H9 (cell line): ENCODE measurements at regions not wholly inside any gene's neighbourhood (a gene's known extent, or its start where the extent isn't known, plus 50 kb on each side); places are given as distances from the start of the nearest gene placed in this dataset.

Source experiments
- DNase-seq: peaks from one replicate; pipeline ENCODE4 v3.0.0-alpha.2; 2017
- H2AFZ ChIP-seq: one replicate; pipeline ENCODE4 v1.6.1; 2013; ENCODE audit warnings: mild to moderate bottlenecking, low read length, control low read depth, moderate library complexity
- H2AK5ac ChIP-seq: 2 replicates; pipeline ENCODE4 v1.6.1; 2013; ENCODE audit warnings: low read length, control low read depth, mixed read lengths; ENCODE audit not compliant: insufficient read length
- H2BK120ac ChIP-seq: one replicate; pipeline ENCODE4 v1.6.1; 2013; ENCODE audit warnings: low read depth, mild to moderate bottlenecking, low read length, control low read depth, inconsistent platforms; ENCODE audit not compliant: poor library complexity, severe bottlenecking
- H2BK12ac ChIP-seq: 2 replicates; pipeline ENCODE4 v1.6.1; 2013; ENCODE audit warnings: low read length, control low read depth, mixed read lengths, low read depth; ENCODE audit not compliant: insufficient read length
- H2BK15ac ChIP-seq: 2 replicates; pipeline ENCODE4 v1.6.1; 2013; ENCODE audit warnings: low read depth, low read length, control low read depth
- H2BK20ac ChIP-seq: one replicate; pipeline ENCODE4 v1.6.1; 2013; ENCODE audit warnings: low read depth, mild to moderate bottlenecking, low read length, control low read depth, inconsistent platforms; ENCODE audit not compliant: poor library complexity, severe bottlenecking
- H2BK5ac ChIP-seq: 2 replicates; pipeline ENCODE4 v1.6.1; 2013; ENCODE audit warnings: low read length, control low read depth, mixed read lengths; ENCODE audit not compliant: insufficient read length
- H3K14ac ChIP-seq: 2 replicates; pipeline ENCODE4 v1.6.1; 2013; ENCODE audit warnings: low read length, control low read depth; ENCODE audit not compliant: insufficient read depth
- H3K18ac ChIP-seq: 2 replicates; pipeline ENCODE4 v1.6.1; 2013; ENCODE audit warnings: low read depth, mild to moderate bottlenecking, mixed read lengths, low read length, control low read depth; ENCODE audit not compliant: insufficient read length
- H3K23ac ChIP-seq: 2 replicates; pipeline ENCODE4 v1.6.1; 2013; ENCODE audit warnings: low read length, control low read depth, mixed read lengths, low read depth; ENCODE audit not compliant: insufficient read length
- H3K23me2 ChIP-seq: 2 replicates; pipeline ENCODE4 v1.6.1; 2013; ENCODE audit warnings: low read depth, mild to moderate bottlenecking, mixed read lengths, low read length, control low read depth; ENCODE audit not compliant: insufficient read length, poor library complexity, severe bottlenecking
- H3K27ac ChIP-seq: 2 replicates; pipeline ENCODE4 v1.5.1; 2013; ENCODE audit warnings: low read length, control low read depth, mixed read lengths, low read depth; ENCODE audit not compliant: insufficient read length
- H3K27me3 ChIP-seq: 2 replicates; pipeline ENCODE4 v1.6.1; 2013; ENCODE audit warnings: low read length, control low read depth, inconsistent platforms; ENCODE audit not compliant: insufficient read depth
- H3K4ac ChIP-seq: 2 replicates; pipeline ENCODE4 v1.6.1; 2013; ENCODE audit warnings: low read depth, mild to moderate bottlenecking, control low read depth, inconsistent platforms, low read length, moderate library complexity
- H3K4me1 ChIP-seq: 2 replicates; pipeline ENCODE4 v1.6.1; 2013; ENCODE audit warnings: low read length, control low read depth, inconsistent platforms; ENCODE audit not compliant: insufficient read depth
- H3K4me2 ChIP-seq: 2 replicates; pipeline ENCODE4 v1.6.1; 2013; ENCODE audit warnings: low read length, control low read depth, mixed read lengths; ENCODE audit not compliant: insufficient read length, insufficient read depth
- H3K56ac ChIP-seq: 2 replicates; pipeline ENCODE4 v1.6.1; 2013; ENCODE audit warnings: low read depth, mild to moderate bottlenecking, mixed read lengths, low read length, control low read depth; ENCODE audit not compliant: insufficient read length
- H3K79me1 ChIP-seq: 2 replicates; pipeline ENCODE4 v1.6.1; 2013; ENCODE audit warnings: low read depth, mild to moderate bottlenecking, moderate library complexity, low read length, control low read depth, inconsistent platforms; ENCODE audit not compliant: insufficient read depth, poor library complexity, severe bottlenecking
- H3K79me2 ChIP-seq: 2 replicates; pipeline ENCODE4 v1.6.1; 2013; ENCODE audit warnings: low read length, control low read depth, inconsistent platforms; ENCODE audit not compliant: insufficient read depth
- H3K9ac ChIP-seq: 2 replicates; pipeline ENCODE4 v1.6.1; 2013; ENCODE audit warnings: low read length, control low read depth, mixed read lengths; ENCODE audit not compliant: insufficient read length; ENCODE audit errors: extremely low read depth
- H3K9me3 ChIP-seq: one replicate; pipeline ENCODE4 v1.6.1; 2013; ENCODE audit warnings: low read depth, low read length, inconsistent platforms; ENCODE audit not compliant: control insufficient read depth
- H3T11ph ChIP-seq: one replicate; pipeline ENCODE4 v1.6.1; 2013; ENCODE audit warnings: mild to moderate bottlenecking, low read length, control low read depth, inconsistent platforms
- H4K20me1 ChIP-seq: one replicate; pipeline ENCODE4 v1.6.1; 2013; ENCODE audit not compliant: control insufficient read depth, insufficient read length, insufficient read depth
- H4K5ac ChIP-seq: 2 replicates; pipeline ENCODE4 v1.6.1; 2013; ENCODE audit warnings: low read depth, mild to moderate bottlenecking, mixed read lengths, low read length, control low read depth; ENCODE audit not compliant: insufficient read length
- H4K8ac ChIP-seq: replicated peaks from 2 replicates; pipeline ENCODE4 v1.6.1; 2013; ENCODE audit warnings: low read length, control low read depth, mixed read lengths, low read depth; ENCODE audit not compliant: insufficient read length
- H4K91ac ChIP-seq: 2 replicates; pipeline ENCODE4 v1.6.1; 2013; ENCODE audit warnings: low read depth, mild to moderate bottlenecking, moderate library complexity, mixed read lengths, low read length, control low read depth; ENCODE audit not compliant: insufficient read length
- H3K27ac Mint-ChIP-seq, 3 experiments: 2 replicates in 2 of 3; 3 replicates in 1 of 3; pipeline ENCODE4 v1.8.0; 2020 to 2021; ENCODE audit warnings: mixed read lengths in 3 of 3, mild to moderate bottlenecking in 1 of 3, moderate library complexity in 1 of 3
- H3K27me3 Mint-ChIP-seq: 2 replicates; pipeline ENCODE4 v1.8.0; 2021; ENCODE audit warnings: low read depth, mild to moderate bottlenecking, moderate library complexity, mixed read lengths
- H3K36me3 Mint-ChIP-seq, 3 experiments: 2 replicates in 2 of 3; 3 replicates in 1 of 3; pipeline ENCODE4 v1.8.0; 2020 to 2021; ENCODE audit warnings: low read depth in 3 of 3, mixed read lengths in 3 of 3; ENCODE audit not compliant: insufficient read depth in 1 of 3
- H3K4me1 Mint-ChIP-seq, 2 experiments: 2 replicates each; pipeline ENCODE4 v1.8.0; 2020; ENCODE audit warnings: mixed read lengths in 2 of 2
- H3K4me3 Mint-ChIP-seq, 2 experiments: 2 replicates in 1 of 2; 3 replicates in 1 of 2; pipeline ENCODE4 v1.8.0; 2020 to 2021; ENCODE audit warnings: mild to moderate bottlenecking in 2 of 2, mixed read lengths in 2 of 2, moderate library complexity in 1 of 2
- H3K9me3 Mint-ChIP-seq, 2 experiments: 2 replicates in 1 of 2; 3 replicates in 1 of 2; pipeline ENCODE4 v1.8.0; 2020; ENCODE audit warnings: mild to moderate bottlenecking in 2 of 2, mixed read lengths in 2 of 2, moderate library complexity in 1 of 2
- WGBS: extraction: QIAGEN DNeasy Blood & Tissue Kit; methylation state at CpG from one replicate; pipeline ENCODE4 v1.1.7; 2013; ENCODE audit warnings: missing lambda C conversion rate, low lambda C conversion rate, mixed read lengths; ENCODE audit not compliant: insufficient read length; ENCODE audit errors: extremely low coverage; 5-methylcytosine and 5-hydroxymethylcytosine counted together
- TF ChIP-seq, protein P1 (sequence below): fragments of 200-600 bp; sonication (generic); conservative IDR thresholded peaks from 3 replicates; pipeline ENCODE4 v1.8.0; 2021; ENCODE audit warnings: antibody characterized with exemption, mild to moderate bottlenecking

DNA sequence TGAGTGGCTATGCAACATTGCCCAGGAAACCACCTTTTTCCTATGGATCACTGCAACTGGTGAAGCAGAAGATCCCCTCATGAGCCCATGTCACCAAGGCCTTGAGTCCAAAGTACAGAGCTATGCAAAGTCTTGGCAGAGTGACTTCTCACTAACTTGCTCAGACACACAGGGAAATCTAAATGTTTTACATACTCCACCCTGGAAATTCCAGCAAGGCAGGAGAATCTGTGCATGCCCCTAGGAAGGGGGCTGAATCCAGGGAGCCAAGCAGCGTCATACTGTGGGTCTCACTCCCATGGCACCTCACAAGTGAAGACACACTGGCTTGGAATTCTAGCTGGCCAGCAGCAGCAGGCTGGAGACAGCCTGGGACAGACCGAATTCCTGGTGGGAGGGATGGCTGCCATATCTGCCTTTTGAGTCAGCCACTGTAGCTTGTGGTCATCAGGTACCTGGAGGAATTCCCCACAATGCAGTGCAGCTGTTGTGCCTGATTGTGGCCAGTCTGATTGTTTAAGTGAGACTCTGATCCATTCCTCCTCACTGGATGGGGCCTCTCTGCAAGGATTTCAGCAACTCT lies 1817.4 kb downstream of the SUCLG1 start:
- H3K27me3 Mint-ChIP-seq, result no peaks in the 10 kb centered on the region
- no peak overlapping the region for H4K5ac ChIP-seq
- H3T11ph ChIP-seq, result no peak overlapping the region
- H3K9me3 Mint-ChIP-seq, result peaks cover 37 to 42% of the 10 kb centered on the region in 2 experiments; a peak in 4 of 5 replicates
- H2BK120ac ChIP-seq, result no peak overlapping the region
- H4K8ac ChIP-seq, result no peak overlapping the region
- no peak overlapping the region for H2AFZ ChIP-seq
- H3K4me1 Mint-ChIP-seq, result peaks cover 13 to 14% of the 10 kb centered on the region in 2 experiments; a peak in 3 of 4 replicates
- peaks cover 21% of the 10 kb centered on the region for H3K9me3 ChIP-seq
- TF ChIP-seq, protein P1, sequence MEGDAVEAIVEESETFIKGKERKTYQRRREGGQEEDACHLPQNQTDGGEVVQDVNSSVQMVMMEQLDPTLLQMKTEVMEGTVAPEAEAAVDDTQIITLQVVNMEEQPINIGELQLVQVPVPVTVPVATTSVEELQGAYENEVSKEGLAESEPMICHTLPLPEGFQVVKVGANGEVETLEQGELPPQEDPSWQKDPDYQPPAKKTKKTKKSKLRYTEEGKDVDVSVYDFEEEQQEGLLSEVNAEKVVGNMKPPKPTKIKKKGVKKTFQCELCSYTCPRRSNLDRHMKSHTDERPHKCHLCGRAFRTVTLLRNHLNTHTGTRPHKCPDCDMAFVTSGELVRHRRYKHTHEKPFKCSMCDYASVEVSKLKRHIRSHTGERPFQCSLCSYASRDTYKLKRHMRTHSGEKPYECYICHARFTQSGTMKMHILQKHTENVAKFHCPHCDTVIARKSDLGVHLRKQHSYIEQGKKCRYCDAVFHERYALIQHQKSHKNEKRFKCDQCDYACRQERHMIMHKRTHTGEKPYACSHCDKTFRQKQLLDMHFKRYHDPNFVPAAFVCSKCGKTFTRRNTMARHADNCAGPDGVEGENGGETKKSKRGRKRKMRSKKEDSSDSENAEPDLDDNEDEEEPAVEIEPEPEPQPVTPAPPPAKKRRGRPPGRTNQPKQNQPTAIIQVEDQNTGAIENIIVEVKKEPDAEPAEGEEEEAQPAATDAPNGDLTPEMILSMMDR, result no peak
- H3K4ac ChIP-seq, result no peak overlapping the region
- no peak overlapping the region for H3K18ac ChIP-seq
- no peak overlapping the region for H3K4me2 ChIP-seq
- H3K9ac ChIP-seq, result no peak overlapping the region
- H2BK12ac ChIP-seq, result no peak overlapping the region
- no peak overlapping the region for H2BK20ac ChIP-seq
- no peak overlapping the region for H2AK5ac ChIP-seq
- no peak overlapping the region for H3K27ac ChIP-seq
- H2BK15ac ChIP-seq, result no peak overlapping the region
- H3K27me3 ChIP-seq, result no peaks in the 10 kb centered on the region
- no peaks in the 10 kb centered on the region for H4K20me1 ChIP-seq
- H3K23me2 ChIP-seq, result no peaks in the 10 kb centered on the region
- no peak overlapping the region for H3K27ac Mint-ChIP-seq
- H3K4me3 Mint-ChIP-seq, result no peak overlapping the region
- H3K79me1 ChIP-seq, result no peaks in the 10 kb centered on the region
- H3K4me1 ChIP-seq, result no peaks in the 10 kb centered on the region
- DNase-seq, result no peak
- no peak overlapping the region for H3K14ac ChIP-seq
- no peak overlapping the region for H3K56ac ChIP-seq
- no peak overlapping the region for H2BK5ac ChIP-seq
- H3K79me2 ChIP-seq, result no peaks in the 10 kb centered on the region
- peaks cover 17 to 49% (median 17%) of the 10 kb centered on the region in 3 experiments for H3K36me3 Mint-ChIP-seq
- H3K23ac ChIP-seq, result no peak overlapping the region
- H4K91ac ChIP-seq, result no peak overlapping the region
- no CpG with 5 or more reads among the region's 2 CpGs for WGBS
